NCI-H1092 (cell line): ENCODE measurements at regions not wholly inside any gene's neighbourhood (a gene's known extent, or its start where the extent isn't known, plus 50 kb on each side); places are given as distances from the start of the nearest gene placed in this dataset.
A peak's percentile ranks its signal among the peaks of the same experiment; 100 is the strongest.

Experiments
- DNase-seq: peaks from one replicate; lab custom pipeline; 2025; lab: John Stamatoyannopoulos, UW

DNA sequence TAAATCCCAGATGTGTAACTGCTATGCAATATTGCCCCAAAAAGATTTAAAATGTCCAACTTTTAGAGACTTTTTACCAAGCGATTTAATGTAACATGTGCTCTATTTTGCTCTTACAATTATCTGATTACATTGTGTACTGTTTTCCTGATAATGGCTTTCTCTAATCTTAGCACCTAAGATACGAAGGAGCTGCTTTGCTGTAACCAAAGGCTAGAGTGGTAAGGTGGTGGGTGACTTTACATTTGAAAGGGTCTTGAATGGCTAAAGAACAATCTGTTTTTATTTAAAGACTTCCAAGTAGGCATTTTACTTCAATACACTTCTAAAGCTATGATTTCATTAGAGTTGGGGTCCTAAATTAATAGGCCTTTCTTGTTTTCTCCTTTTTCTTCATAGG lies 1201.6 kb upstream of the MAP3K7 start:
- DNase-seq = no peak

DNA sequence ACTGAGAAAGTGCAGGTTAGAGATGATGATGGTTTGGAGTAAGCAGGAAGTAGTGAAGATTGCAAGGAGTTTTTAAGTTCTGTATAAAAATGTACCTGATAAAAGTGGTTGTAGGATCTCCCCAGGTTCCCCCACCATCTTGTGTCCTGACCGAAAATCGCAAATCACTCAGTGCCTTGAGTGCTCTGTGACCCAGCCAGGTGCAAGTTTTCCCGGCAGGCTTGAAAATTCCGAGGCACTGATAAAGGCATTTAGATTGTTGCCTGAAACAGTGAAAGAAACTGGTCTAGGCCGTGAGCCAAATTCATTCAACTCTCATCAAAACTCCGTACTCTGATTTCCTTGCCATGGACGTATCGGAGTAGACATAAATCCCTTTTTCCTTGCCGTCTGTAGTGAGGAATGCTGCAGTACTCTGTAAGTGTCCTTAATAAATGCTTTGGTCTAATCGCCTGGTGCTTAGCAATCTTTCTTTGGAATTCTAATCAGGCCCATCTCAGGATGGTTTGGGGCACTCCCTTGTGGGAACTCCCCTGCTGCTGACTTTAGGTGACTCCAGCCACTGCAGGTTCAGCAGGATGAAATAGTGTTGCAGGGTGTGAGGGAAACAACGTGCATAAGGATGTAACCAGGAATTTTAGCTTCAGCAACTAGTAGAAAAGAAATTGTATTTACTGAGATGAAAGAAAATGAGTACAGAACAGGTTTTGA lies 1199.8 kb upstream of the MAP3K7 start:
- DNase-seq = no peak

GRCh38 chr6:91782802-91783201 lies 1195.9 kb upstream of the MAP3K7 start:
- no peak for DNase-seq

- peak; percentile 12 for DNase-seq
Observed at GRCh38 chr6:91781946-91782345, 1195.1 kb upstream of the MAP3K7 start.

DNA sequence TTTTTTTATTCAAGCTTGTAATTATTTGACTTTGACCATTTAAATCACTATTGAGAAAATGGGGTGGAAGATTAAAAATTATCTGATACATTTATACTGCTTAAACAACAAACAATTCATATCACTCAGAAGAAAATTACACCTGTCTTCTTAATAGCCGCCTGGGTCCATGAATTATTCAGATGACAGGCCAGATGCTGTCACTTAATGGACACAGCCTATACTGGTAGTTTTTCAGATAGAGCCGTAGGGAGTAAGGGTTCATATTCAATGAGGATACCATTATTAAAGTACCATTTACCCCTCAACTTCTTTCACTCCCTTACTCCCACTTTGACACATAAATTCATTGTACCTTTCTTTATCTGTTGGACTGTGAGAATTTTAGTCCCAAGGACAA lies 1193.4 kb upstream of the MAP3K7 start:
- DNase-seq = no peak

DNA sequence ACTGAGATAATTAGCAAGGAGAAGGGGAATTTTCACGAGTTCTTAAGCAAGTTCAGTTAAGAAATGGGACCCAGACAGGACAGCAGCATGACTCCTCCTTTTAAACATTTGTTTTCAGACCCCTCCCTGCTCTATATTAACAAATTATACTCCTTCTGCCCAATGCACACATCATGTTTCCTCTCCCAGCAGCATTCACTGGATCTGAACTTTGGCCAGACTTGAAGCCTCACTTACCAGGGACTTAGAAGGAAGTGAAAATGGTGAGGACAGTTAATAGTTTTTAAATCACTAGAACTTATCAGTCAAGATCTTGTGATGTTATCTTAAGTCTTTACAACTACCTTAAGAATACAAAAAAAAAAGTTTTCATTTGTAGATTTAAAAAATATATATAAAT lies 1174.7 kb upstream of the MAP3K7 start:
- no peak for DNase-seq

- DNase-seq = no peak
Observed at GRCh38 chr6:91754691-91755090, 1167.8 kb upstream of the MAP3K7 start.

DNA sequence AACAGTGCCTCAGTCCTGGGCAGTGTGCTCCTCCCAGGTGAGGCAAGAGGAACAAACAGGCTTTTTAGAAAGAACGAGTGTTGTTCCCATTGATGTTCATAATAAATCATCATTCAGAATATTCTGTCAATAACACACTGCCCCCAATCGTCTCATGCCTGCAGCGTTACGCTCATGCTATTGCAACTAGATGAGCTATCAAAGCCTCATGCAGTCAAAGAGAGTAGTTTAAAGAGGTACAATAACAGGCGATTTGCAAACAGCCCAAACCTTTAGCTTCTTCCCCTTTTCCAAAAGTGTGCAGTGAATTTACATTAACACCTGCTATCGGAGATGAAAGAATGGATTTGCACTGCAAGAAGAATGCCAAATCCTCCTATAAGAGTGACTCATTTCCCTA lies 1164.7 kb upstream of the MAP3K7 start:
- DNase-seq = no peak

GRCh38 chr6:91744566-91744965 lies 1157.7 kb upstream of the MAP3K7 start:
- DNase-seq = no peak

GRCh38 chr6:91743756-91744155 lies 1156.9 kb upstream of the MAP3K7 start:
- DNase-seq = no peak

DNA sequence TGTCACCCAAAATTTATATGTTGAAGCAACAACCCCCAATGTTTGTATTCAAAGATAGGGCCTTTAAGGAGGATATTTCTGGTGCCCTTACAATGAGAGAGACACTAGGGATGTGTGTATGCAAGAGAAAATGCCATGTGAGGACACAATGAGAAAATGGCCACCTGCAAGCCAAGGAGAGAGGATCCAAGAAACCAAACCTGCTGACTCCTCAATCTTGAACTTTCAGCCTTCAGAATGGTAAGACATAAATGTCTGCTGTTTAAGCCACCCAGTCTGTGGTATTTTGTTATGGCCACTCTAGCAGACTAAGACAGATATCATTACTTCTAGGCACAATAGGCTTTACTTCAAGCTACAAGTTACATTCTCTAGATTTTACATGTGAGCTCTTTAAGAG lies 1145.1 kb upstream of the MAP3K7 start:
- DNase-seq = no peak

- no peak for DNase-seq
Observed at GRCh38 chr6:91730710-91731109, 1143.8 kb upstream of the MAP3K7 start.

GRCh38 chr6:91720324-91720723 lies 1133.5 kb upstream of the MAP3K7 start:
- no peak for DNase-seq

- no peak for DNase-seq
Observed at GRCh38 chr6:91719414-91719813, 1132.5 kb upstream of the MAP3K7 start.

GRCh38 chr6:91718198-91718597 lies 1131.3 kb upstream of the MAP3K7 start:
- no peak for DNase-seq

GRCh38 chr6:91717094-91717493 lies 1130.2 kb upstream of the MAP3K7 start:
- no peak for DNase-seq

GRCh38 chr6:91716361-91716760 lies 1129.5 kb upstream of the MAP3K7 start:
- DNase-seq = no peak

DNA sequence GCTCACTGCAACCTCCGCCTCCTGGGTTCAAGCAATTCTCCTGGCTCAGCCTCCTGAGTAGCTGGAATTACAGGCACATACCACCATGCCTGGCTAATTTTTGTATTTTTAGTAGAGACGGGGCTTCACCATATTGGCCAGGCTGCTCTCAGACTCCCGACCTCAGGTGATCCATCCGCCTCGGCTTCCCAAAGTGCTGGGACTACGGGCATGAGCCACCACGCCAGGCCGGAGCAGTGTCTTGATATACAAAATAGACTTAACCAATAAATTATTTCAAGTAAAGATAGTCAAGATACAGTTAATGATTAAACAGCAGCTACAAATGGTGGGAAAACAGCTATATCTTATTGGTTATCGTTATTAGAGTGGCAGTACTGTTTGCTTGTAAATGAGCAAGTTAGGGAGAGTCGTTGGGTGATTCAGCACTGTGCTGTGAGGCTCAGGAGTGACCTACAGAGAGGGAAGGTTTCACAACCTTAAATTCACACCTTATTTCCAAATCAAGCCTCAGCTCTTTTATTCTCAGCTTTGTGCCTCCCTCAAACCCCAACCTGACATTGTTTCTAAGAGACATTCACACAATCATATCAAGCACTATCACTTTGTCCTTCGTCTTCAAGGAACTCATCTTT lies 1128.4 kb upstream of the MAP3K7 start:
- no peak for DNase-seq

GRCh38 chr6:91713911-91714310 lies 1127.0 kb upstream of the MAP3K7 start:
- DNase-seq = no peak

GRCh38 chr6:91711518-91711917 lies 1124.6 kb upstream of the MAP3K7 start:
- no peak for DNase-seq

DNA sequence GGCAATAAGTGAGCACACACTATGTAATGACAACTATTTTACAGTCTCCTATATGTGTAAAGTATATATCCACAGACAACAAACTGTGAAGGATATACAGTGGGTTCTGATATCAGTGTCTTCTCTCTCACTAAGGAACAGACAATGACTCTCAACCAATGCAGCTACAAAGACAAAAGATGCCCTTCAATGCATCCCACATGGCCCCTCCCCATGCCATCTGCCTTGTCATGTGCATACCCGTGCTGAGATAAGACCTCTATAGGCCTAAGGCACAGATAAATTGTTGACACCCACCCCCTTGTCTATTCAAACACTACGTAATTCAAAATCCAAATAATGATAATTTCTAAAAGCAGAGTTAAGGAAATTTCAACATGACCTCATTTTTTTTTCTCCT lies 1123.5 kb upstream of the MAP3K7 start:
- DNase-seq = no peak

- DNase-seq = no peak
Observed at GRCh38 chr6:91708534-91708933, 1121.7 kb upstream of the MAP3K7 start.

GRCh38 chr6:91705646-91706045 lies 1118.8 kb upstream of the MAP3K7 start:
- no peak for DNase-seq

GRCh38 chr6:91704531-91704930 lies 1117.7 kb upstream of the MAP3K7 start:
- no peak for DNase-seq
